ENCODE measurements at regions not wholly inside any gene's neighbourhood (a gene's known extent, or its start where the extent isn't known, plus 50 kb on each side); places are given as distances from the start of the nearest gene placed in this dataset.

GRCh38 chr2:65541773-65542172 lies 109.4 kb upstream of the SPRED2 start:
- Histone ChIP-seq H3K79me1 (ENCODE audit: low read depth, low read length) (no peaks in the 10 kb centered on the region), H3K56ac (replicated peaks; ENCODE audit: insufficient read length, low read depth, low read length) (no peak overlapping the region), H3K14ac (ENCODE audit: insufficient read length) (no peak overlapping the region), H2BK5ac (ENCODE audit: low read depth, low read length) (no peak overlapping the region), H2BK12ac (ENCODE audit: low read depth, low read length) (no peak overlapping the region), H3K4ac (replicated peaks; ENCODE audit: insufficient read length, low read depth, low read length) (no peak overlapping the region), H3K36me3 (ENCODE audit: control insufficient read depth in 2 of 4, insufficient read depth in 4 of 4, low read length in 3 of 4) (no peaks in the 10 kb centered on the region), H2AFZ (ENCODE audit: low read length) (no peak overlapping the region), H3K9ac (replicated peaks in 1 of 4; ENCODE audit: extremely low read depth in 1 of 4, low read depth in 3 of 4, low read length in 3 of 4) (no peak overlapping the region), H3K27me3 (replicated peaks in 1 of 4; ENCODE audit: control insufficient read depth in 3 of 4, extremely low read depth in 1 of 4, insufficient read depth in 3 of 4, low read length in 3 of 4) (no peaks in the 10 kb centered on the region), H4K5ac (ENCODE audit: insufficient read length, low read depth, low read length) (no peak overlapping the region), H3K23me2 (ENCODE audit: low read depth, low read length) (no peaks in the 10 kb centered on the region), H3K4me3 (ENCODE audit: extremely low read depth in 1 of 4, insufficient read depth in 2 of 4, low read depth in 3 of 4, low read length in 4 of 4) (no peak overlapping the region), H2BK15ac (ENCODE audit: low read length) (no peak overlapping the region), H2AK5ac (ENCODE audit: low read depth, low read length) (no peak overlapping the region), H2BK20ac (ENCODE audit: low read length) (no peak overlapping the region), H3K27ac (ENCODE audit: low read depth, low read length) (no peak overlapping the region), H3K23ac (ENCODE audit: insufficient read length) (no peak overlapping the region), H4K20me1 (replicated peaks in 1 of 2; ENCODE audit: control insufficient read depth in 1 of 2, insufficient read depth in 2 of 2, low read length in 2 of 2) (no peaks in the 10 kb centered on the region), H3K79me2 (ENCODE audit: control insufficient read depth in 1 of 2, insufficient read depth in 2 of 2, low read length in 2 of 2) (no peaks in the 10 kb centered on the region), H4K91ac (replicated peaks; ENCODE audit: insufficient read length, low read length) (no peak overlapping the region), H3K18ac (ENCODE audit: extremely low read depth, low read length) (no peak overlapping the region), H4K8ac (ENCODE audit: extremely low read depth, insufficient read depth, low read length) (no peak overlapping the region), H3K4me2 (ENCODE audit: insufficient read depth in 1 of 2, low read depth in 2 of 2, low read length in 2 of 2) (no peak overlapping the region), H3K4me1 (replicated peaks in 1 of 4; ENCODE audit: control insufficient read depth in 3 of 4, insufficient read depth in 4 of 4, low read length in 3 of 4) (no peaks in the 10 kb centered on the region), H2BK120ac (replicated peaks; ENCODE audit: low read depth, low read length) (no peak overlapping the region), H3K9me3 (ENCODE audit: insufficient read depth in 2 of 2, low read depth in 1 of 2, low read length in 1 of 2) (no peaks in the 10 kb centered on the region)
- DNase-seq (ENCODE audit: low read depth in 1 of 2, low spot score in 2 of 2) (no peak), FAIRE-seq (no peak)
- no peak for TF ChIP-seq TCF12 (IDR thresholded peaks at IDR 0.05; ENCODE audit: low read depth, low read length)
- no peak for TF ChIP-seq NANOG (IDR thresholded peaks at IDR 0.05; ENCODE audit: insufficient read depth, low read depth, low read length, poor library complexity, severe bottlenecking)
- no peak for TF ChIP-seq FOSL1 (IDR thresholded peaks at IDR 0.05; ENCODE audit: insufficient read depth, low read depth, low read length)
- no peak for TF ChIP-seq SP1 (IDR thresholded peaks at IDR 0.05; ENCODE audit: low read depth, low read length)
- no peak for TF ChIP-seq SUZ12 (IDR thresholded peaks at IDR 0.05; ENCODE audit: low read length)
- TF ChIP-seq RNF2 (IDR thresholded peaks at IDR 0.05; ENCODE audit: borderline replicate concordance, low read depth, low read length, missing control alignments, poor library complexity, severe bottlenecking) = no peak
- no peak for TF ChIP-seq ATF2 (IDR thresholded peaks at IDR 0.05; ENCODE audit: low read length)
- no peak for TF ChIP-seq HDAC2 (IDR thresholded peaks at IDR 0.05; ENCODE audit: borderline replicate concordance in 1 of 2, low read depth in 2 of 2, low read length in 2 of 2)
- no peak for TF ChIP-seq MAFK (IDR thresholded peaks at IDR 0.05; ENCODE audit: low read depth, low read length)
- TF ChIP-seq SAP30 (IDR thresholded peaks at IDR 0.05; ENCODE audit: insufficient read depth, insufficient replicate concordance, low read length) = no peak
- TF ChIP-seq ATF3 (IDR thresholded peaks at IDR 0.05; ENCODE audit: insufficient read depth, low read depth, low read length) = no peak
- ChIA-PET POLR2A (ENCODE audit: partially characterized antibody) (no interaction called here), CTCF (ENCODE audit: partially characterized antibody) (interaction anchor here (0.6 to 1.5 kb wide), 4 partner anchors 11 to 744 kb away, joined by 4 to 6 read pairs (median 4); no protein-coding TSS in a partner anchor)
- 94% methylated on average over 6 of the region's 6 CpGs; no CpG with 5 or more reads in 1 of the 2 experiments for WGBS, 2 experiments (ENCODE audit: extremely low coverage in 1 of 2, insufficient coverage in 1 of 2, insufficient read length in 1 of 2, insufficient replicate concordance in 2 of 2, low coverage in 1 of 2, low lambda C conversion rate in 2 of 2, missing lambda C conversion rate in 1 of 2)
